ENCODE measurements at regions not wholly inside any gene's neighbourhood (a gene's known extent, or its start where the extent isn't known, plus 50 kb on each side); places are given as distances from the start of the nearest gene placed in this dataset.

GRCh38 chr2:118321432-118322105 lies 233.3 kb downstream of the INSIG2 start:
- H3K27ac ChIP-seq (ENCODE audit: low read depth, low read length, poor library complexity, severe bottlenecking), result no peak overlapping the region
- POLR2A ChIA-PET (ENCODE audit: low non-redundant PET), result no interaction called here
- CTCF ChIA-PET, result no interaction called here
- BruUV-seq (replicated peaks), result no TSS peak
- peaks cover 14% of the 10 kb centered on the region for H3K27me3 ChIP-seq (replicated peaks; ENCODE audit: insufficient read depth, low read depth, low read length, poor library complexity)
- no peaks in the 10 kb centered on the region for H3K4me1 ChIP-seq (ENCODE audit: insufficient read depth, low read length, poor library complexity, severe bottlenecking)
- no peaks in the 10 kb centered on the region for H3K9me3 ChIP-seq (ENCODE audit: low read depth, low read length, poor library complexity, severe bottlenecking)
- no peak overlapping the region for H3K4me3 ChIP-seq (ENCODE audit: low read depth, low read length, poor library complexity, severe bottlenecking)
- H3K36me3 ChIP-seq (ENCODE audit: insufficient read depth, low read length, poor library complexity, severe bottlenecking), result no peaks in the 10 kb centered on the region
- no peak for DNase-seq (ENCODE audit: low spot score)
- intact Hi-C loops (cut with micrococcal nuclease; ENCODE audit: unreplicated experiment), result no loop called here
- TF ChIP-seq CTCF (conservative IDR thresholded peaks at IDR 0.05; ENCODE audit: low read depth, low read length) (no peak), EZH2 (IDR thresholded peaks at IDR 0.05; ENCODE audit: borderline replicate concordance, low read depth, low read length, poor library complexity, severe bottlenecking) (no peak)

- no peak overlapping the region for H3K4me3 ChIP-seq (ENCODE audit: low read depth, low read length, poor library complexity, severe bottlenecking)
- DNase-seq (ENCODE audit: low spot score), result no peak
- BruUV-seq (replicated peaks), result no TSS peak
- H3K9me3 ChIP-seq (ENCODE audit: low read depth, low read length, poor library complexity, severe bottlenecking), result no peaks in the 10 kb centered on the region
- no peaks in the 10 kb centered on the region for H3K4me1 ChIP-seq (ENCODE audit: insufficient read depth, low read length, poor library complexity, severe bottlenecking)
- TF ChIP-seq EZH2 (IDR thresholded peaks at IDR 0.05; ENCODE audit: borderline replicate concordance, low read depth, low read length, poor library complexity, severe bottlenecking) (no peak), CTCF (conservative IDR thresholded peaks at IDR 0.05; ENCODE audit: low read depth, low read length) (no peak)
- ChIA-PET CTCF (no interaction called here), POLR2A (ENCODE audit: low non-redundant PET) (no interaction called here)
- H3K27me3 ChIP-seq (replicated peaks; ENCODE audit: insufficient read depth, low read depth, low read length, poor library complexity), result peaks cover 22% of the 10 kb centered on the region
- no peaks in the 10 kb centered on the region for H3K36me3 ChIP-seq (ENCODE audit: insufficient read depth, low read length, poor library complexity, severe bottlenecking)
- no peak overlapping the region for H3K27ac ChIP-seq (ENCODE audit: low read depth, low read length, poor library complexity, severe bottlenecking)
- intact Hi-C loops (cut with micrococcal nuclease; ENCODE audit: unreplicated experiment), result no loop called here
Measured at GRCh38 chr2:118320658-118321057, 232.4 kb downstream of the INSIG2 start.

- H3K4me1 ChIP-seq (ENCODE audit: insufficient read depth, low read length, poor library complexity, severe bottlenecking), result no peaks in the 10 kb centered on the region
- no peaks in the 10 kb centered on the region for H3K9me3 ChIP-seq (ENCODE audit: low read depth, low read length, poor library complexity, severe bottlenecking)
- intact Hi-C loops (cut with micrococcal nuclease; ENCODE audit: unreplicated experiment), result no loop called here
- CTCF ChIA-PET, result no interaction called here
- H3K27ac ChIP-seq (ENCODE audit: low read depth, low read length, poor library complexity, severe bottlenecking), result no peak overlapping the region
- DNase-seq (ENCODE audit: low spot score), result no peak
- no peak overlapping the region for H3K4me3 ChIP-seq (ENCODE audit: low read depth, low read length, poor library complexity, severe bottlenecking)
- peaks cover 26% of the 10 kb centered on the region for H3K27me3 ChIP-seq (replicated peaks; ENCODE audit: insufficient read depth, low read depth, low read length, poor library complexity)
- no peaks in the 10 kb centered on the region for H3K36me3 ChIP-seq (ENCODE audit: insufficient read depth, low read length, poor library complexity, severe bottlenecking)
- TF ChIP-seq CTCF (conservative IDR thresholded peaks at IDR 0.05; ENCODE audit: low read depth, low read length), result no peak
- no peak for TF ChIP-seq EZH2 (IDR thresholded peaks at IDR 0.05; ENCODE audit: borderline replicate concordance, low read depth, low read length, poor library complexity, severe bottlenecking)
- POLR2A ChIA-PET (ENCODE audit: low non-redundant PET), result no interaction called here
- BruUV-seq (replicated peaks), result no TSS peak
Measured at GRCh38 chr2:118320196-118320595, 231.9 kb downstream of the INSIG2 start.

Data from A673 (cell line).